IMR-90 (cell line): ENCODE measurements at regions not wholly inside any gene's neighbourhood (a gene's known extent, or its start where the extent isn't known, plus 50 kb on each side); places are given as distances from the start of the nearest gene placed in this dataset.
A peak's percentile ranks its signal among the peaks of the same experiment; 100 is the strongest.

Source experiments
- ATAC-seq: fragments of 200-7000 bp; cut with Tn5 transposase; 2 replicates; pipeline ENCODE4 v1.9.1; 2020; ENCODE audit warnings: low read depth, mild to moderate bottlenecking, moderate library complexity
- BruUV-seq: library from RNA; stranded (reverse); fragments of 400-500 nt; replicated peaks from 2 replicates; lab custom pipeline; 2021; lab: Mats Ljungman, UMichigan
- CTCF ChIA-PET: fragments of 300-600 bp; formaldehyde crosslinking; extraction: SDS; loops from one replicate; lab custom pipeline; 2021; ENCODE audit warnings: antibody characterized with exemption; lab: Yijun Ruan, JAX
- POLR2A ChIA-PET: fragments of 300-600 bp; sonication (Branson Sonifier 250); formaldehyde crosslinking; loops from one replicate; lab custom pipeline; 2022; ENCODE audit warnings: antibody characterized with exemption; ENCODE audit not compliant: unreplicated experiment; lab: Charles Lee
- DNase-seq: peaks from one replicate; pipeline ENCODE4 v3.0.0; 2013
- H2AFZ ChIP-seq: replicated peaks from 2 replicates; pipeline ENCODE3; 2013; ENCODE audit warnings: low read length, mild to moderate bottlenecking; ENCODE audit not compliant: poor library complexity
- H2AK5ac ChIP-seq: 2 replicates; pipeline ENCODE4 v1.6.1; 2013; ENCODE audit warnings: low read depth, low read length, inconsistent platforms
- H2AK9ac ChIP-seq: replicated peaks from 2 replicates; pipeline ENCODE3; 2013; ENCODE audit warnings: mild to moderate bottlenecking, low read depth, low read length, moderate library complexity; ENCODE audit not compliant: poor library complexity
- H2BK120ac ChIP-seq: 2 replicates; pipeline ENCODE4 v1.6.1; 2013; ENCODE audit warnings: low read depth, low read length, inconsistent platforms
- H2BK15ac ChIP-seq: 3 replicates; pipeline ENCODE4 v1.6.1; 2013; ENCODE audit warnings: low read depth, low read length, inconsistent platforms
- H2BK20ac ChIP-seq: 2 replicates; pipeline ENCODE4 v1.6.1; 2013; ENCODE audit warnings: low read depth, mild to moderate bottlenecking, inconsistent platforms, low read length, moderate library complexity
- H2BK5ac ChIP-seq: 2 replicates; pipeline ENCODE4 v1.6.1; 2013; ENCODE audit warnings: mild to moderate bottlenecking, low read depth, low read length, inconsistent platforms; ENCODE audit not compliant: poor library complexity, severe bottlenecking
- H3K14ac ChIP-seq: replicated peaks from 2 replicates; pipeline ENCODE4 v1.6.1; 2013; ENCODE audit warnings: low read depth, low read length, inconsistent platforms
- H3K18ac ChIP-seq: 2 replicates; pipeline ENCODE4 v1.6.1; 2013; ENCODE audit warnings: low read depth, low read length, control low read depth
- H3K23ac ChIP-seq: 2 replicates; pipeline ENCODE4 v1.6.1; 2013; ENCODE audit warnings: low read depth, low read length, inconsistent platforms
- H3K27ac ChIP-seq: 2 replicates; pipeline ENCODE4 v1.5.1; 2013; ENCODE audit warnings: mild to moderate bottlenecking, control low read depth, low read length; ENCODE audit not compliant: insufficient read depth
- H3K27me3 ChIP-seq: 2 replicates; pipeline ENCODE4 v1.6.1; 2013; ENCODE audit warnings: low read length; ENCODE audit not compliant: control insufficient read depth, insufficient read depth
- H3K36me3 ChIP-seq: 2 replicates; pipeline ENCODE4 v1.6.1; 2013; ENCODE audit warnings: low read length, mixed read lengths; ENCODE audit not compliant: control insufficient read depth, insufficient read depth
- H3K4ac ChIP-seq: 2 replicates; pipeline ENCODE4 v1.6.1; 2013; ENCODE audit warnings: low read depth, low read length, inconsistent platforms
- H3K4me1 ChIP-seq: 2 replicates; pipeline ENCODE4 v1.6.1; 2013; ENCODE audit warnings: low read length, mixed read lengths; ENCODE audit not compliant: control insufficient read depth, insufficient read depth
- H3K4me2 ChIP-seq: 2 replicates; pipeline ENCODE4 v1.6.1; 2013; ENCODE audit warnings: low read depth, mild to moderate bottlenecking, control low read depth, low read length, moderate library complexity
- H3K4me3 ChIP-seq: 2 replicates; pipeline ENCODE4 v1.5.1; 2013; ENCODE audit warnings: low read depth, mild to moderate bottlenecking, control low read depth, low read length, moderate library complexity; ENCODE audit not compliant: insufficient read depth
- H3K56ac ChIP-seq: 2 replicates; pipeline ENCODE4 v1.6.1; 2013; ENCODE audit warnings: low read length, inconsistent platforms; ENCODE audit not compliant: insufficient read depth; ENCODE audit errors: extremely low read depth
- H3K79me1 ChIP-seq, 2 experiments: 2 replicates each; pipeline ENCODE4 v1.6.1; 2013; ENCODE audit warnings: low read length in 2 of 2, inconsistent platforms in 1 of 2, low read depth in 1 of 2
- H3K9ac ChIP-seq: 2 replicates; pipeline ENCODE4 v1.6.1; 2013; ENCODE audit warnings: low read depth, low read length, control low read depth
- H3K9me1 ChIP-seq: 2 replicates; pipeline ENCODE4 v1.6.1; 2013; ENCODE audit warnings: low read length, inconsistent platforms; ENCODE audit not compliant: insufficient read depth
- H3K9me3 ChIP-seq: 2 replicates; pipeline ENCODE4 v1.6.1; 2013; ENCODE audit warnings: low read length; ENCODE audit not compliant: control insufficient read depth, insufficient read depth
- H4K20me1 ChIP-seq: 2 replicates; pipeline ENCODE4 v1.6.1; 2013; ENCODE audit warnings: low read length, inconsistent platforms; ENCODE audit not compliant: insufficient read depth
- H4K5ac ChIP-seq: 2 replicates; pipeline ENCODE4 v1.6.1; 2013; ENCODE audit warnings: mild to moderate bottlenecking, low read depth, low read length, control low read depth
- H4K8ac ChIP-seq, 2 experiments: 2 replicates each; pipeline ENCODE4 v1.6.1; 2013; ENCODE audit warnings: low read depth in 2 of 2, low read length in 2 of 2, control low read depth in 1 of 2, inconsistent platforms in 1 of 2
- H4K91ac ChIP-seq: 2 replicates; pipeline ENCODE4 v1.6.1; 2013; ENCODE audit warnings: low read depth, low read length, inconsistent platforms; ENCODE audit not compliant: insufficient read depth
- CHD1 ChIP-seq: IDR thresholded peaks from 2 replicates; pipeline ENCODE4 v1.6.1; 2012; ENCODE audit warnings: low read depth, low read length, improper control_type of control experiment
- RAD21 ChIP-seq: IDR thresholded peaks from 2 replicates; pipeline ENCODE4 v1.6.1; 2012; ENCODE audit warnings: low read length, improper control_type of control experiment
- SMC3 ChIP-seq: fragments of 150-350 bp; IDR thresholded peaks from 2 replicates; pipeline ENCODE4 v1.6.1; 2016; ENCODE audit warnings: low read depth, mild to moderate bottlenecking, antibody characterized with exemption, low read length, moderate library complexity
- WGBS, 2 experiments: methylation state at CpG; one replicate each; pipeline versions ENCODE4 v1.1.5 to v1.1.7; 2013; ENCODE audit warnings: missing lambda C conversion rate in 2 of 2; ENCODE audit not compliant: insufficient read length in 1 of 2; ENCODE audit errors: extremely low coverage in 2 of 2; 5-methylcytosine and 5-hydroxymethylcytosine counted together
- dilution Hi-C: fragments of 300-500 bp; cut with HindIII; formaldehyde crosslinking; loops from one replicate; pipeline ENCODE4 v1.14.3; 2018; ENCODE audit warnings: low sequenced_read_pairs; ENCODE audit not compliant: unreplicated experiment
- in situ Hi-C: fragments of 300-500 bp; cut with MboI; formaldehyde crosslinking; loops from 3 replicates; pipeline ENCODE4 v1.14.3; 2019; ENCODE audit warnings: low sequenced_read_pairs, inconsistent platforms, mixed read lengths
- intact Hi-C: fragments of 100-400 bp; cut with micrococcal nuclease; formaldehyde crosslinking; loops from 2 replicates; pipeline ENCODE4 v1.10.0; 2022
- TF ChIP-seq, protein P1 (sequence below): fragments of 150-350 bp; IDR thresholded peaks from 2 replicates; pipeline ENCODE4 v1.6.1; 2017; ENCODE audit warnings: mild to moderate bottlenecking, antibody characterized with exemption, low read length, low read depth
- TF ChIP-seq, protein P2 (sequence below): conservative IDR thresholded peaks from 2 replicates; pipeline ENCODE4 v1.5.1; 2012; ENCODE audit warnings: mild to moderate bottlenecking, low read depth, low read length, improper control_type of control experiment

DNA sequence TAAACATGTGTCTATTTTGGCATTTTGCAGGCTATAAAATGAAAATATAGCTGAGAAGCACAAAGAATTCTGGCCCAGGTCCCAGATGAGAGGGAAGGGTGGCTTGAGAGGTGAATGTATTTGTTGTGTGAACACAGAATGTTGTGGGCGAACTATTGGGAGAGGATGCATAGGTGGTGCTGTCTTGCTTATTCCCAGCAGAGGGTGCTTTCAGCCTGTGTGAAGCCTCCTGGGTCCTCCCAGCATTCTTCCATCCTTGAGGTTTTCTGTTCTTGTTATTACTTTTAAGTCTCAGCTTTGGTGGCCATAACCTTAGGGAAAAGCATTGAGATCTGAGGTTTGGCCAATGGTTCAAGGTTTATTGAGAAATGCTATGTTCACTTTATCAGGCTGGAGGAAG is 108.7 kb upstream of the SNX19 start:
- Histone ChIP-seq H3K36me3 (no peaks in the 10 kb centered on the region), H2AK5ac (no peak overlapping the region), H3K4me3 (no peak overlapping the region), H3K9me3 (no peaks in the 10 kb centered on the region), H4K5ac (no peak overlapping the region), H3K9me1 (no peaks in the 10 kb centered on the region), H3K4ac (no peak overlapping the region), H3K27ac (no peak overlapping the region), H4K20me1 (no peaks in the 10 kb centered on the region), H3K4me2 (no peak overlapping the region), H2BK20ac (peak overlapping the region; percentile 72; the same call in 1 of the 2 replicates), H2BK120ac (peak overlapping the region; percentile 66), H3K56ac (no peak overlapping the region), H4K91ac (peak overlapping the region; percentile 17; the same call in 1 of the 2 replicates), H2AFZ (no peak overlapping the region), H4K8ac (peak overlapping the region in 1 of 2 experiments; percentile 29; a peak in 1 of 4 replicates), H2BK5ac (no peak overlapping the region), H3K14ac (no peak overlapping the region; the same call in 1 of the 2 replicates), H2AK9ac (no peak overlapping the region), H3K27me3 (no peaks in the 10 kb centered on the region), H2BK15ac (no peak overlapping the region), H3K4me1 (no peaks in the 10 kb centered on the region), H3K18ac (no peak overlapping the region), H3K79me1 (no peaks in the 10 kb centered on the region), H3K9ac (no peak overlapping the region), H3K23ac (no peak overlapping the region)
- no peak for TF ChIP-seq CHD1
- TF ChIP-seq, protein P1, sequence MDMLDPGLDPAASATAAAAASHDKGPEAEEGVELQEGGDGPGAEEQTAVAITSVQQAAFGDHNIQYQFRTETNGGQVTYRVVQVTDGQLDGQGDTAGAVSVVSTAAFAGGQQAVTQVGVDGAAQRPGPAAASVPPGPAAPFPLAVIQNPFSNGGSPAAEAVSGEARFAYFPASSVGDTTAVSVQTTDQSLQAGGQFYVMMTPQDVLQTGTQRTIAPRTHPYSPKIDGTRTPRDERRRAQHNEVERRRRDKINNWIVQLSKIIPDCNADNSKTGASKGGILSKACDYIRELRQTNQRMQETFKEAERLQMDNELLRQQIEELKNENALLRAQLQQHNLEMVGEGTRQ = no peak
- TF ChIP-seq, protein P2, sequence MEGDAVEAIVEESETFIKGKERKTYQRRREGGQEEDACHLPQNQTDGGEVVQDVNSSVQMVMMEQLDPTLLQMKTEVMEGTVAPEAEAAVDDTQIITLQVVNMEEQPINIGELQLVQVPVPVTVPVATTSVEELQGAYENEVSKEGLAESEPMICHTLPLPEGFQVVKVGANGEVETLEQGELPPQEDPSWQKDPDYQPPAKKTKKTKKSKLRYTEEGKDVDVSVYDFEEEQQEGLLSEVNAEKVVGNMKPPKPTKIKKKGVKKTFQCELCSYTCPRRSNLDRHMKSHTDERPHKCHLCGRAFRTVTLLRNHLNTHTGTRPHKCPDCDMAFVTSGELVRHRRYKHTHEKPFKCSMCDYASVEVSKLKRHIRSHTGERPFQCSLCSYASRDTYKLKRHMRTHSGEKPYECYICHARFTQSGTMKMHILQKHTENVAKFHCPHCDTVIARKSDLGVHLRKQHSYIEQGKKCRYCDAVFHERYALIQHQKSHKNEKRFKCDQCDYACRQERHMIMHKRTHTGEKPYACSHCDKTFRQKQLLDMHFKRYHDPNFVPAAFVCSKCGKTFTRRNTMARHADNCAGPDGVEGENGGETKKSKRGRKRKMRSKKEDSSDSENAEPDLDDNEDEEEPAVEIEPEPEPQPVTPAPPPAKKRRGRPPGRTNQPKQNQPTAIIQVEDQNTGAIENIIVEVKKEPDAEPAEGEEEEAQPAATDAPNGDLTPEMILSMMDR = peak; percentile 81
- peak; percentile 91 for TF ChIP-seq RAD21
- TF ChIP-seq SMC3 = peak; percentile 85
- in situ Hi-C loops (no loop called here), dilution Hi-C loops (no loop called here), intact Hi-C loops (loop anchor here (1.0 to 5.0 kb wide), 3 partner anchors 192 to 649 kb away; no protein-coding TSS in a partner anchor)
- DNase-seq (peak; percentile 72), ATAC-seq (peak; percentile 99)
- CTCF ChIA-PET = interaction anchor here (0.5 to 2.8 kb wide), 18 partner anchors 10 to 1087 kb away, joined by 3 to 17 read pairs (median 4); no protein-coding TSS in a partner anchor
- POLR2A ChIA-PET = no interaction called here
- BruUV-seq = no TSS peak
- WGBS, 2 experiments = 50% methylated on average over 1 of the region's 1 CpG; no CpG with 5 or more reads in 1 of the 2 experiments
